ENCODE measurements at regions not wholly inside any gene's neighbourhood (a gene's known extent, or its start where the extent isn't known, plus 50 kb on each side); places are given as distances from the start of the nearest gene placed in this dataset.
"Not testable (repeated sequence)": the region's sequence is repeated elsewhere in the genome, so short reads cannot be mapped to it uniquely, and the experiment has no call there.

- DNase-seq = no peak
These were observed 137.5 kb downstream of the NR2F2 start for GRCh38 chr15:96468036-96468435.

GRCh38 chr15:96470681-96471310 is 140.3 kb downstream of the NR2F2 start:
- no peak for DNase-seq

GRCh38 chr15:96472681-96473080 is 142.2 kb downstream of the NR2F2 start:
- no peak for DNase-seq

GRCh38 chr15:96473556-96473955 is 143.1 kb downstream of the NR2F2 start:
- no peak for DNase-seq

GRCh38 chr15:96474231-96474664 is 143.7 kb downstream of the NR2F2 start:
- no peak for DNase-seq

- no peak for DNase-seq
These were observed 146.7 kb downstream of the NR2F2 start for GRCh38 chr15:96477227-96477626.

GRCh38 chr15:96484412-96484811 is 153.9 kb downstream of the NR2F2 start:
- not testable (repeated sequence) for DNase-seq

GRCh38 chr15:96484830-96485229 is 154.3 kb downstream of the NR2F2 start:
- DNase-seq = no peak

- no peak for DNase-seq
These were observed 156.7 kb downstream of the NR2F2 start for GRCh38 chr15:96487245-96487644.

- DNase-seq = not testable (repeated sequence)
These were observed 160.7 kb downstream of the NR2F2 start for GRCh38 chr15:96491066-96491699.

GRCh38 chr15:96491700-96492644 is 161.5 kb downstream of the NR2F2 start:
- not testable (repeated sequence) for DNase-seq

- no peak for DNase-seq
These were observed 164.0 kb downstream of the NR2F2 start for GRCh38 chr15:96494505-96494904.

- DNase-seq = no peak
These were observed 164.9 kb downstream of the NR2F2 start for GRCh38 chr15:96495386-96495785.

GRCh38 chr15:96497951-96498350 is 167.5 kb downstream of the NR2F2 start:
- no peak for DNase-seq

GRCh38 chr15:96500508-96500907 is 170.0 kb downstream of the NR2F2 start:
- DNase-seq = no peak

- no peak for DNase-seq
These were observed 170.9 kb downstream of the NR2F2 start for GRCh38 chr15:96501362-96501761.

GRCh38 chr15:96502196-96502595 is 171.7 kb downstream of the NR2F2 start:
- DNase-seq = no peak

GRCh38 chr15:96503276-96503675 is 172.8 kb downstream of the NR2F2 start:
- no peak for DNase-seq

- DNase-seq = no peak
These were observed 173.9 kb downstream of the NR2F2 start for GRCh38 chr15:96504371-96504770.

- no peak for DNase-seq
These were observed 174.5 kb downstream of the NR2F2 start for GRCh38 chr15:96505014-96505413.

GRCh38 chr15:96514607-96515285 is 184.2 kb downstream of the NR2F2 start:
- no peak for DNase-seq

- DNase-seq = no peak
These were observed 184.9 kb downstream of the NR2F2 start for GRCh38 chr15:96515371-96515770.

All from amygdala (tissue), 56 donors.